ENCODE measurements at regions not wholly inside any gene's neighbourhood (a gene's known extent, or its start where the extent isn't known, plus 50 kb on each side); places are given as distances from the start of the nearest gene placed in this dataset.

DNA sequence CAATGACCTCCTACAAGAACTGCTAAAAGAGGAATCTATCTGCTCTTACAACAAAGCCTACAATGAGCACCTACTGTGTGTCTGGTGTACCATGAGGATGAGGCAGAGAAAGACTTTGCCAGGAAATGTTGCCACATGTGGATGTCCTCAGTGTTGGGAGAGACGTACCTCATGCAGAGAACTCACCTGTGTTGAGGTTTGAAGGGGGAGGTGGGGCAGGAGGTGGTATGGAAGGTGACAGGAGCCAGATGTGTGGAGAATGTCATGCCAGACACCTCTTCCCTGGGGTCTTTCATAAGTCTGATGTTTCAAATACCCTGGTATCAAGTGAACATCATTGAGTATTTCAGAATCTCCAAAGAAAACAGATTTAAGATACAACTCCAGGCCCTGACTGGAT, 220.1 kb upstream of the RNF32 start:
- TF ChIP-seq, protein P1, sequence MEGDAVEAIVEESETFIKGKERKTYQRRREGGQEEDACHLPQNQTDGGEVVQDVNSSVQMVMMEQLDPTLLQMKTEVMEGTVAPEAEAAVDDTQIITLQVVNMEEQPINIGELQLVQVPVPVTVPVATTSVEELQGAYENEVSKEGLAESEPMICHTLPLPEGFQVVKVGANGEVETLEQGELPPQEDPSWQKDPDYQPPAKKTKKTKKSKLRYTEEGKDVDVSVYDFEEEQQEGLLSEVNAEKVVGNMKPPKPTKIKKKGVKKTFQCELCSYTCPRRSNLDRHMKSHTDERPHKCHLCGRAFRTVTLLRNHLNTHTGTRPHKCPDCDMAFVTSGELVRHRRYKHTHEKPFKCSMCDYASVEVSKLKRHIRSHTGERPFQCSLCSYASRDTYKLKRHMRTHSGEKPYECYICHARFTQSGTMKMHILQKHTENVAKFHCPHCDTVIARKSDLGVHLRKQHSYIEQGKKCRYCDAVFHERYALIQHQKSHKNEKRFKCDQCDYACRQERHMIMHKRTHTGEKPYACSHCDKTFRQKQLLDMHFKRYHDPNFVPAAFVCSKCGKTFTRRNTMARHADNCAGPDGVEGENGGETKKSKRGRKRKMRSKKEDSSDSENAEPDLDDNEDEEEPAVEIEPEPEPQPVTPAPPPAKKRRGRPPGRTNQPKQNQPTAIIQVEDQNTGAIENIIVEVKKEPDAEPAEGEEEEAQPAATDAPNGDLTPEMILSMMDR (IDR thresholded peaks at IDR 0.05; ENCODE audit: poor library complexity, severe bottlenecking): no peak
- TF ChIP-seq POLR2AphosphoS5 (IDR thresholded peaks at IDR 0.05): no peak
- TF ChIP-seq, protein P2, sequence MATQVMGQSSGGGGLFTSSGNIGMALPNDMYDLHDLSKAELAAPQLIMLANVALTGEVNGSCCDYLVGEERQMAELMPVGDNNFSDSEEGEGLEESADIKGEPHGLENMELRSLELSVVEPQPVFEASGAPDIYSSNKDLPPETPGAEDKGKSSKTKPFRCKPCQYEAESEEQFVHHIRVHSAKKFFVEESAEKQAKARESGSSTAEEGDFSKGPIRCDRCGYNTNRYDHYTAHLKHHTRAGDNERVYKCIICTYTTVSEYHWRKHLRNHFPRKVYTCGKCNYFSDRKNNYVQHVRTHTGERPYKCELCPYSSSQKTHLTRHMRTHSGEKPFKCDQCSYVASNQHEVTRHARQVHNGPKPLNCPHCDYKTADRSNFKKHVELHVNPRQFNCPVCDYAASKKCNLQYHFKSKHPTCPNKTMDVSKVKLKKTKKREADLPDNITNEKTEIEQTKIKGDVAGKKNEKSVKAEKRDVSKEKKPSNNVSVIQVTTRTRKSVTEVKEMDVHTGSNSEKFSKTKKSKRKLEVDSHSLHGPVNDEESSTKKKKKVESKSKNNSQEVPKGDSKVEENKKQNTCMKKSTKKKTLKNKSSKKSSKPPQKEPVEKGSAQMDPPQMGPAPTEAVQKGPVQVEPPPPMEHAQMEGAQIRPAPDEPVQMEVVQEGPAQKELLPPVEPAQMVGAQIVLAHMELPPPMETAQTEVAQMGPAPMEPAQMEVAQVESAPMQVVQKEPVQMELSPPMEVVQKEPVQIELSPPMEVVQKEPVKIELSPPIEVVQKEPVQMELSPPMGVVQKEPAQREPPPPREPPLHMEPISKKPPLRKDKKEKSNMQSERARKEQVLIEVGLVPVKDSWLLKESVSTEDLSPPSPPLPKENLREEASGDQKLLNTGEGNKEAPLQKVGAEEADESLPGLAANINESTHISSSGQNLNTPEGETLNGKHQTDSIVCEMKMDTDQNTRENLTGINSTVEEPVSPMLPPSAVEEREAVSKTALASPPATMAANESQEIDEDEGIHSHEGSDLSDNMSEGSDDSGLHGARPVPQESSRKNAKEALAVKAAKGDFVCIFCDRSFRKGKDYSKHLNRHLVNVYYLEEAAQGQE (IDR thresholded peaks at IDR 0.05; ENCODE audit: borderline replicate concordance): no peak

All from neural cell (in vitro differentiated cells).